HS-5 (cell line): ENCODE measurements at regions not wholly inside any gene's neighbourhood (a gene's known extent, or its start where the extent isn't known, plus 50 kb on each side); places are given as distances from the start of the nearest gene placed in this dataset.

Experiments
- DNase-seq: peaks from one replicate; pipeline ENCODE4 v3.0.0-alpha.2; 2012; ENCODE audit warnings: low read depth

DNA sequence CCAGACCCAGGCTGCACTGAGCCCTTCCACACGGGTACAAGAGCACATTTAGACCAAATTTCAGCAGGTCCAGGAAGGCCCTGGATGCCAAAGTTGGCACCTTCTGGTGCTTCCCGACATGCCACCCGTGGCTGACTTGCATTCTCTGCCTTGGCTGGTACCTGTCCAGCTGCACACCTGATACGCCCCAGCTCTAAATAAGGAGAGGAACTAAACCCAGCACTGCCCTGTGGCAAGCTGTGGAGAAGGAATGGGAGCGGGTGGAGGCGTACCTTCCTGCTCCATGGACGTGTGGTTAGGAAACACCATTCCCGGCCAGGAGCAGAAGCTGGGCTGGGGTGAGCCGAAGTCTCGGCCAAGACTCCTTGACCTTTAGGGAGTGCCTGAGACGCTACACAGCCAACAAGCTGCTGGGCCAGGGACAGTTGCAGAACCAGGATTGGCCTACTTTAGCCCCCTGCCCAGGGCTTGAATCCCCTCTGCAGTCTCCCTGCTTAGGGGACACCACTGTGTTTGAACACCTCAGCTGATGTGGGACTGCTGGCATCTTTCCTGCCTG, 86.5 kb upstream of the TAF1B start:
- no peak for DNase-seq

DNA sequence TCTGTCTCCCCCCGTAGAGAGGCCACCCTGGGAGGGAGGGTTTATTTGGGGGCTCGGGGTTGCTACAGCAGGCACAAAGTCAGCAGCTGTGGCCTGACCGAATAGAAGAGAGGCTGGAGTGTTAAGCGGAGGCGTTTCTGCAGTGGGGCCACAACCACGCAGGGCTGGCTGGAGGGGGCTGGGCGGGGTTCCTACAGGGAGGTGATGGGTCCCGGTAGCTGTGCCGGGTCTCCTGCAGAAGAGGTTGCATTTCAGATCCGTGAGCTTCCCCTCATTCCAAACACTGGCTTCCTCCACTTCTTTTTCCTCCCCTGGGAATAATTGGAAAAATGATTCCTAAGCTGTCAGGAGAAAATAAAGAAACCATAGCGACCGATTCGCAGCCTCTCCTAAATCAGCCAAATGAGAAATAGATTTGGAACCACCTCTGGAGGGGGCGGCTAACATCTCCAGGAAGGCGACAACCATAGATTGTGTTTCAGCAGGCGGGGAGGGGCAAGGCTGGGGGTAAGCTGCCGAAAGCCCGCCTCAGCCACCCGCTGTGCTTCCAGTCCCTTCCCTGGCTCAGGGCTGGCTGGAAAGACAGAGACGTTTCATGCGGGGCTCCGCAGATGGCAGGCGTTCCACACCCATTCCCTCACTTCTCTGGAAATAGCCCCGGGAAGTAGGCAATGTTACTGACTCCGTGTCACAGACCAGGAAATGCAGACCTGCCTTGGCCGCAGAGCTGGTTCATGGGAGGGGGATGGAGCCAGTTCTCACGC, 85.6 kb upstream of the TAF1B start:
- DNase-seq = no peak

DNA sequence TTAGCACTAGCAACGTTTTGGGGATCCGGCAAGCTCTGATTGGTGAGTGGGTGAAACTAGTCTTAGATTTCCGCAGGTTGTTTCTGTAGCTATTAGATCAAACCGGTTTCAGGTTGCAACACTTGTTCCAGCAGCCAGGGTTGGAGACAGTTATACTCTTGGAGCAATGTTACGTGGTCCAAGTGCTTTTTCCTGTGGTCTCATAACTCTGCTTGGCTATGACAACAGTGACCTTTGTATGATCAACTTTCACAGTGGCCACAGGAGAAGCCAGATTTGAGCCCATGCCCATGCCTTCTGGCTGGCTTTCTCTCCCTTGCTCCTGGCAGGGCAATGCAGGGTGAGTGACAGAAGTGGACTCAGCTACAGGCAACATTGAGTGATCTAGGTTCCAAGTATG, 84.5 kb upstream of the TAF1B start:
- no peak for DNase-seq

DNA sequence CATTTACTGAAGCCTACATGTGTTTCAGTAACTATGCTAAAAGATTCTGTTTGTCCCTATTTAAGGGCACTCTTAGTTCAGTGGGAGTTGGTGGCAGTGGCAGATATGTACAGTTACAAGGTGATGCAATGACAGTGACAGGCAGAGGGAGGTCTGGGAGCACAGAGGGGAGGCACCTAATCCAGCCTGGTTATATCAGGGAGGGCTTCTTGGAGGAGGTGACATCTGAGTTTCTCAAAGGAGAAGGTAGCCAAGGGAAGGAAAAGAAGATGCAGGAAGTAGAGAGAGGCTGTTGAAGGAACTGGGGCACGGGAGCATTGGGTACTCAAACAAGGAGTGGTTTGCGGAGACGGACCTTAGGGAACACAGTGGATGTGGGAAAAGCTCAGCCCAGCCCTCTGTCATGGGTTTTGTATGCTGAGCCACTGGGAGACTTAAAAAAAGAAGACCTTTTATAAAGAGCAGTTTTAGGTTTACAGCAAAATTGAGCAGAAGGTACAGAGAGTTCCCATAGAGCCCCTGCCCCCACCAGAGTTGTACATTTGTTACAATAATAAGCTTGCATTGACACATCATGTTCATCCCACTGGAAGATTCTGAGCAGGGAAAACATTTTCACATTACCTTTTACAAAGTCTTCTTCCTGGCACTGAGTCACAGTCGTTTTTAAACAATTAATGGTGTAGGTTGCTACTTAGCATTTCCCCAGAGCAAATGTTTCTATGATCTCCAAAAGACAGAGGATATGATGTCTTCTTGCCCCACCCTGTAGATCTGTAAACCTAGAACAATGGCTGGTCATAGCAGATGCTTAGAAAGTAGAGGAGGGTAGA, 83.0 kb upstream of the TAF1B start:
- DNase-seq = no peak

DNA sequence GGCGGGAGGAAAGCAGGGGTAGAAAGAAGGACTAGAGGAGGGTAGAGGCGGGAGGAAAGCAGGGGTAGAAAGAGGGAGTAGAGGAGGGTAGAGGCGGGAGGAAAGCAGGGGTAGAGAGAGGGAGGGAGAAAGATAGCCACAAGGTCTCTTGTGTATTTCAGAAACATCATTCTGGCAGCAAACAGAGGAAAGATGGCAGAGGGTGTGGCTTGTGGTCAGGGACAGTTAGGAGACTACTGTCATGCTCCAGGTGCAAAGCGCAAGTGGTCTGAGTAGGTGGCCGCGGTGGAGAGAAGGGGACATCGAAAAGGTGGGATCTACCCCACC, 82.4 kb upstream of the TAF1B start:
- DNase-seq = no peak

DNA sequence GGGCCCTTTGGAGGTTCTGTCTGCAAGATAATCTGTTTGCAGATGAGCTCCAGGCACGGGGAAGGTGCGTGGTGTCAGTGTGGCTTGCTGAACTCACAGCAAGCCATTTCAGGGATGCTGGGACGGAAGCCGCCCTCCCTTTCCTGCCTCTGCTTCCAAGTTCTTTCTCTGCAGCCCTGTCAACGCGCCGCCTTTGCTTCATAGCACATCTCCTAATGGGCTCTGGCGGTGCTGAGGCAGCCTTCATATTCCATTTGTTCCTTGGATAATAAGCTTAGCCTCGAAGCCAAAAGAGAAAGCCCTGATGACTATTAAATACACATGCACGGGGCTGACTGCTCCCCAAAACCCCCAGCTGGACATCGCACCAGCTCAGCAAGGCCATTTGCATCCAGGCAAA, 81.7 kb upstream of the TAF1B start:
- no peak for DNase-seq

DNA sequence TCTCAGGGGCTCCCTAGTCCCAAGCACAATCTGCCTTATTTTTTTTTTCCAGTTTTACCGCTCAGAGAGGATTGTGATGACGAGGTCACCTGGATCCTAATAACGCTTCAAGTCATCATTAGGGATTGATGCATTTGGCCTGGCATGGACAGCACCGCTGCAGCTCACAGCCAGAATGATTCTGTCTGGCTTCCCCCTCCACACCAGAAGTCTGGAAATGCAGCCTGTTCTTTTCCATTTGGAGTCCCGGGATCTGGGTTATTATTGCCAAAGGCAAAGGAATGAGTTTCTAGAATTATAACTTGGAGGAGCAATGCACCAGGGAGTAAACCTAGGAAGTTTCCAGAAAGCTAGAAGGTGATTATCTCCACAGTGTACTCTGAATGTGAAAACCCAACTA, 81.1 kb upstream of the TAF1B start:
- no peak for DNase-seq

DNA sequence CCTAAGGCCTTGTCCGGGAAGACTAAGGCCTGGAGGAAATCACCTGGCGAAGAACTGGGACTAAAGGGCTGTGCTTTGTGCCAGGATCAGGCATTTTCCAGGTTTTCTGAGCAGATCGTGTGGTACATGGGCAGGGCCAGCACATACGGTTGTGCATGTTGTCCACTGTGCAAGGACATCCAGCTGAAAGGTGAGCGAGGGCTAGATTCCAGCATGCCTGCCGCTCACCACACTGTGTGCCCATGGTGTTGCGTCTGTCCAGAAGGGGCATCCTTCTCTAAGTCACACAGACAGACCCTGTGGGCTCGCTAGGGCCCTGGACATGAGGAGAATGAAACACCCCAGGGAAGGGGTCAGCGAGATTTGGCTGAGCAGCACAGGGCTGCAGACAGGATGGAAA, 80.3 kb upstream of the TAF1B start:
- no peak for DNase-seq

DNA sequence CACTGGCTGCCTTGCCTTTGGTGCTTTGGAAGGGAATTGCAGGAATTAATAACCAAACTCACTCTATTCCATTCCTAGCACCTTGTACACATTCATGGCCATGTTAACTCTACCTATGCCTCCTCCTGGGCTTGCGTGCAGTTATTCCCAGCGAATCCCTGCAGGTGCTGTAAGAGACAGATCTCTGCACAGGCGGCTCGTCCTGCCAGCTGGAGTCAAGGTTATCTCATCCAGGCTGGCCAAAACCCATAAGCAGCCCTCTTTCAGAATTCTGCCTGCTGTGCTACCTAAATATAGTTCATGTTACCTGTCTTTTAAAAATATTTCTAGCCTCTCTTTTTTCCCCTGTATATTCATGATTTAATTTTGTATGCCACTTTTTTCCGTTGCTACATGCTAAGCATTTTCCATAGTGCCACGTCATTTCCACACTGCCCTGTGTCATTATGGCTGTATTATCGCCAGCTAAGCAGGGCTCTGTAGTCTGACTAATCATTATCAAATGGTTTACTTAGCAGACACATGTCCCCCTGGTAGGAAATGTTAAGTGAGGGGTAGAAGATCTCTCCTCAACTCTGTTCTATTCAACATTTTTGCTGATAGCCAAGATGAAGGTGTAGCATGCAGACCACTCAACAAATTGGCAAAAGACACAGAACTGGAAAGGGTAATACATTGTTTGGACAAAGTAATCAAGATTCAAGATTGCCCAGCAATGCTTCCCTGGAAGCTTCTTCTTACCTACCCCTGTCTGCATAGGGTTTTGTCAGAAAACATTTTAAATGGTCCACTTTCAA, 79.7 kb upstream of the TAF1B start:
- no peak for DNase-seq

DNA sequence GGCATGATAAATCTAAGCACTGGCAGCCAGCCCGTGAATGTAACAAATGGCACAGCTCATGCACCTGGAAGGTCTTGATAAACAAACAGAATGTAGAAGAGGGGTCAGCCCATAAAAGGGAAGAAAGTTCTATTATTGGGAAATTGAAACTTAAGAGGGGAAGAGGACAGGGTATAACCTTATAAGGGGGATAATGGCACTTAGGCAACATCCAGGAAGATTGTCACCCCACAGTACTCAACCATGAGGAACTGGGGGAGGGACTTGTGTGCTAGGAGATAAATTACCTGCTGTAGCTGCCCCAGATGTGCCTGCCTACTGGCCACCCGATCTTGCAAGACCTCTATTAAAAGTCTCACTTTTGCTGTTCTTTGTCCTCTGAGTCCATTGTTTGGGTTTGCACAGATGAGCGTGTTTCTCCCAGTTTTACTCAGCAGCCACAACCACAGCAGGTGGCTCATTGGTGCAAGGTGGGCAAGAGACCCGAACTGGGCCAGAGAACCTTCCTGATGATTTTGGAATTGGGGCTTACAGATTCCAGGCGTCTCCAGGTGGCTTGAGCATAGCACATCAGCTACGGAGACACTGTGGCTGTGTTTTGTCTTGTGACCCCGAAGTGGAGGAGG, 79.0 kb upstream of the TAF1B start:
- DNase-seq = no peak

DNA sequence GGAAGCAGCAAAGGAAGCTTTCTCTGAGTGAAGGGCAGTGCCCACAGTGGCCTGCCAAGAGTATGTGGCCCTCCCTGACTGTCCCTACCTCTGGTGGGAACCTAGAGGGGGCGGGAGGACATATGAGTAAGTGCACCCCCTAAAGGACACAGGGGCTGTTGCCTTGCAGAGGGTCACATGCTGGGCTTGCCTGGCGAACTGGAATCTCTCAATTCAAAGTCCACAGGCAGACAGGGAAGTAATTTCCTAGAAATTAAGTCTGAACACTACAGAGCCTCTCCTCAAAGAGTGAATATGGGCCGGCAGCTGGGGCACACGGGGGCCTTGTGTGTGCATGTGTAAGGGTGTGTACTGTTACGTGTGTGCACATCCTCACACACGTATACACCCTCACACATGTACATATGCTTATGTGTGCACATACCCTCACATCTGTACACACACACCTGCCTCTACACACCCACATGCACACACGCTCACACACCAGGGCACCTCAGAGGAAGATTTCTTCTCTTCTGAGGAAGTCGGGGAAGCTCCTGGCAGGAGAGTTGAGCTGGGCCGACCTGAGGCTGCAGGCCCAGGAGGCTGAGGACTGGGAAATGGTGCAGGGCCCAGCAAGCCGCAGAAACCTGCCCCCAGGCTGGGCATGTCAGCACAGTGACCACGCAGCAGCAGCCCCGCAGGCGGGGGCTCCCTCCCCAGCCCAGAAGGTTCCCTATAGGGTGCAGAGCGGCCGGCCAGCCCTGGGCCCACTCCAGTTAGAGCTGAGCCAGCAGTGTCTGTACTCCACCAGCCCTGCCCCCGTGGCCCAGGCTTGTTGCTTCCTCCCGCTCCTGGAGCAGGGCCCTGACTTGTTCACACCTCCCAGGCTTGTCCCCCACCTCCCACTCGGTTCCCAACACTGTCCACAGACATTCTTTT, 77.4 kb upstream of the TAF1B start:
- no peak for DNase-seq

DNA sequence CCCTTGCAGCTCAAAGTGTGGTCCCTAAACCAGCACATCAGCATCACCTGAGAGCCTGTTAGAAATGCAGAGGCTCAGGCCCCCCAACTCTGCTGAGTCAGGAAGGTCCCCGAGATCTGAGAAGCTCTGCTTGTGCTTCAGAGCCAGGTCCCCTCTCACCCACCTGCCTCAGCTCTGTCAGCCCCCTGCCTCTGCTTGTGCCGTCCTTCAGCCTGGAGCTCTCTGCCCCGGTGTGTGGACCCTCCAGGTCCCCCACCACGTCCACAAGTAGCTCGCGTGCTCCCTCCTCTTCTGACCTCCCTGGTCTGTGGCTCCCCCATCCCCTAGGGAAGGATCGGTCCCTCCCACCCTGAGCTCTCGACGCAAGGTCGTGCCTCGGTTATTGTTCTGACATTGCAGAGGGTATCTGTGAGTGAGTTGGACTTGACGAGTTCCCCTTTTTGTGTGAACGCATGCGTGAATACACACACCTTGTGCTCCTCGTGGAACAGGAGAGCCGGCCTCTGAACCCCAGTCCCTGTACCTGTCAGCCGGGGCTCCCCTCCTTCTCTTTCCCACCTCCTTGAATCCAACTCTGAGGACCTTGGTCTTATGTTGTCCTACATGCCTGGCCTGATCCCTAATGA, 75.5 kb upstream of the TAF1B start:
- no peak for DNase-seq

DNA sequence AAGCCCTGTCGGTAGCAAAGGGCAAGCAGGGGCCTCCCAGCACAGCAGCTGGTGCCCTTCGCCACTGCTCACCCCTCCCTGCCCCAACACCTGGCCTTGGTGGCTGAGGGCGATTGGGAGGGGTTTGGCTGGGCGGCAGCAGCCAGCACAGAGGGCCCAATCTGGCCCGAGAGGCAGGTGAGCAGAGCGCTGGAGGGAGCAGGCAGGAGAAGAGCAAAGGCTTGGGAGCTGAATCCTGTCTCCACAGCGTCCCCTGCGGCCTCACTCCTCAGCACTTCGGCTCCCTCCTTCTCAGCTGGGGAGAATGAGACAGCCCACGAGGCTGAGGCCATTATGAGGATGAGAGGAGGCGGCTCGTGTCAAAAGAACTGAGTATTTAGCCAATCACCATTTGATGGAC, 74.9 kb upstream of the TAF1B start:
- no peak for DNase-seq

DNA sequence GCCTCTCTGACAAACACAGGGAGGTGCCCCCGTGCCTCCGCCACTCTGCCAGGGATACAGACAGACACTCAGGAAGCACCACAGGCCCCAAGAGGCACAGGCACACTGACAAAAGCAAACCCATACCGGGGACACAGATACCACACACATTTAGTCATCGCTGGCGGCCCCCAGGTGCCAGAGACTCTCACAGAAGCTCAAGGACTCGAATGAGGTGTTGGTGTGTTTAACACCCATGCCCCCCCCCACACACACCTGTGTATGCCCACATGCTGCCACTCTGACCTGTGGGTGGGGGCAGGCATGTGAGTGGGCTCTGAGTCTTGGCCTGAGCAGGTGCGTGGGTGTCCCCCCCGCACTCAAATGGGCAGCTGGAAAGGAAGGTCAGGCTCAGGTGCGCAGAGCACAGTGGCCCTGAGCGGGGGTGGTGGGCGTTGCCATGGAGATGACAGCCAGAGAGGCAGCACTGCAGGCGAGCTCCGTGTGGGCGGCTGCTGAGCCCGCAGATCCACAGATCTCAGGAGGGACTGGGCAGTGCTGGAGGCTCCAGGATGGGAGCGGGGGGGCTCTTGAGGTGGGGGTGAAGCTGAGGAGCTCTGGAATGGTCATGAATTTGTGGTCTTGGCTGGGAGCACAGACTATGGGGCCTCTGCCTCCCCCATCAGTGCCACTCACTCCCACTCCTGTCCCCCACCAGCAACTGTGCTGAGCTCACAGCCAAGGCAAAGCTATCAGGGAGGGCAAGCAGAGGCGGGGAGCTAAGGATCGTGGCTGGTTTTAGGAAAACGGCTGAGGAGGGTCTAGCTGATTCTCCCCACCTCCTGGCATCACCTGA, 73.9 kb upstream of the TAF1B start:
- DNase-seq = no peak

DNA sequence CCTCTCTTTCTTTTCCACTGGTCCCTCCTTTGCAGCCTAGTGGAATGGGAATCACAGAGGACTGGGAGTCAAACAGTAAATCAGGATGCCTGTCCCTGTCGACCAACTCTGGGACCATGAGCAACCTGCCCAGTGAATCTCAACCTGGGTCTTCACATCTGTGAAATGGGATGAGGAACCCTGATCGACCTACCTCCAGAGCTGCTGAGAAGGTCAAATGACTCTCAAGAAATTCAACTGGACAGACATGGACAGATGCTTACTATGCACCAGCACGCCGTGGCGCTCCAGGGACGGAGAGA, 73.3 kb upstream of the TAF1B start:
- no peak for DNase-seq

DNA sequence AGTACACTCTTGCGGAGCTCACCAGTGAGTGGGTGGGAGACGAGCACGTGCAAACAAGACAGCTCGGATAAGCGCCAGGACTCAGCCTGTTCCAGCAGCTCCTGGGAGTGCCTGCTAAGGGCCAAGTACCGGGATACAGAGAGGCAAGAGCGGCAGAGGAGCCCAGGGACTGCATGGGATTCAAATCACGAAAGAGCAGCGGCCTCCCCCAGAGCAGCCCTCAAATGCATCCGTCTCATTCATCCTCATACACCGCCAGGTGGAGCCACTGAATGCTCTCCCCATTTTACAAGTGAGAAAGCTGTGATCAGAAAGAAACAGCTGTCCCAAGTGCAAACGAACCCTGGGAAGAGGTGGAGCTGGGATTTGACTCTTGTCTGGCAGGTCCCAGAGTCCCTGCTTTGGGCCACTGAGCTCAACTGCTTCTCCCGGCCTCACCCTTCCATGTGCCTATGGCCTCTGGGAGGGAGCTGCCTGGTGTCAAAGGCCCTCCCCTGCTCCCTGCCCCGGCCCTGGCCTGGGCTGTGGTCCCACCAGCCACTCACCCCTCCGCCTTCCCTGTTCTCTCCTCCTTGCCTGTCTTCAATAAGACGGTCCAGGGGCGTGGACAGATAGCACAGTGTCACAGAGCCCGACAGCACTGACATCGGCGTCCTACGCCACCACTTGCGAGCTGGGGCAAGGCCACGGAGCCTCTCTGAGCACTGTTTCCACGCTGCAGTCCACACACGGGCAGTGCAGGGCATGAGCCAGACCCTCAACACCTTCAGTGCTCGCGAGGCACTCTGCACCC, 72.8 kb upstream of the TAF1B start:
- no peak for DNase-seq

DNA sequence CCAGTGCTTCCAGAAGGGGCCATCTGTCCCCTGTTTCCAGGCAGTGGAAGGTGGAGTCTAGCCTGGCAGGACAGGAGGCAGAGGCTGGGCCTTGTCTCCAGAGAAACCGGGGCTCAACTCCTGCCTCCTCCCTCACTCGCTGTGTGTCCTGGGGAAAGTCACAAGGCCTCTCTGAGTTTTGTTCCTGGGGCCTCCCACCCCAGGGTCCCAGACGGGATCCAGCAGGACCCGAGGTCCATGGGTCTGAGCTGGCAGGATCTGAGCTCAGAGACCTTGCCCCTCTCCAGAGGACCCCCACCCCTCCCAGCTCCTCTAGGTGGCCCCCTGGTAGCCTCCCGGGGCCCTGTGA, 72.2 kb upstream of the TAF1B start:
- DNase-seq = no peak

DNA sequence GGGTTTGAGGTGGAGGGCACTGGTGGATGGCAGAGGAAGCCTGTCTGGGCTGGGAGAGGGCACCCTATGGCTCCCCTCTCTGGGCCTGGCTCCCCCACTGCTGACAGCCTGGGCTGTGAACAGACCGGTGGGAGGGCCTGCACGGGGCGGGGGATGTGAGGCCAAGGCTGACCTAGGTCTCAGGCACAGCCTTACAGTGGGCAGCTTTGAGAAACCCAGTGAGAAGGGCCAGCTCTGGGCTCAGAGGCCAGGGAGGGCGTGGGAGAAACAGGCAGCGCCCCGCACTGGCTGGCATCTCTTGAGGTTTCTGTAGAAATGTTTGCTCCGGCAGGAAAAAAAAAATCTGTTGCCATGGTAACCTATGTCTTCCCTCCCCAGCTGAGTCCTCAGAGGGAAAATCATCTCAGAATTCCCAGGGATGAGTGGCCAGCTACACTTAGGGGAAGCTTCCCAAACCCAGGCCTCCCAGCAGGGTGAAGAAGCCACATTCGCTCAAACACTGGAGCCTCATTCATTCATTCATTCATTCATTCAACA, 71.7 kb upstream of the TAF1B start:
- peak; percentile 37 for DNase-seq
